ENCODE measurements at regions not wholly inside any gene's neighbourhood (a gene's known extent, or its start where the extent isn't known, plus 50 kb on each side); places are given as distances from the start of the nearest gene placed in this dataset.

DNA sequence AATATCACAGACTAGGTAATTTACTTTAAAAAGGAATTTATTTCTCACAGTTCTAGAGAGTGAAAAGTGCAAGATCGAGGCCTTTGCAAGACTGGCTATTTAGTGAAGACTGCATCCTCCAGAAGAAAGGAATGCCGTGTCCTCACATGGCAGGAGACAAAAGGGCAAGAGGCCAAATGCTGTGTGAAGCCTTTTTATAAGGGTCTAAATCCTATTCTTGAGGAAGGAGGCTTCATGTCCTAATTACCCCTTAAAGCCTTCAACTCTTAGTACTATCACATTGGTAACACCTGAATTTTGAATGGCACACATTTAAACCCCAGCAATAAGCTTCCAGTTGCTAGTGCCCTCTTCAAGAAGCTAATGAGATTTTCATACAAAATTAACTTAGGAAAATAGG is 1882.3 kb upstream of the PIK3C3 start:
- DNase-seq (no peak), ATAC-seq (no peak)
- no peak overlapping the region for H3K27ac ChIP-seq (ENCODE audit: low read length)
- no peaks in the 10 kb centered on the region for H3K27me3 ChIP-seq (ENCODE audit: control insufficient read depth, insufficient read depth)
- WGBS, result 77% methylated on average over 2 of the region's 2 CpGs
- H3K9me3 ChIP-seq (ENCODE audit: control insufficient read depth, low read length), result no peaks in the 10 kb centered on the region
- H3K4me1 ChIP-seq (ENCODE audit: control insufficient read depth, insufficient read depth, low read length), result no peaks in the 10 kb centered on the region
- no peak overlapping the region for H3K4me3 ChIP-seq (ENCODE audit: low read length)
- intact Hi-C loops (cut with DNase I), result no loop called here

- no peak overlapping the region for H3K27ac ChIP-seq (ENCODE audit: low read length)
- H3K4me3 ChIP-seq (ENCODE audit: low read length), result no peak overlapping the region
- H3K4me1 ChIP-seq (ENCODE audit: control insufficient read depth, insufficient read depth, low read length), result no peaks in the 10 kb centered on the region
- ATAC-seq (no peak), DNase-seq (no peak)
- WGBS, result 69% methylated on average over 1 of the region's 1 CpG
- intact Hi-C loops (cut with DNase I), result no loop called here
- H3K9me3 ChIP-seq (ENCODE audit: control insufficient read depth, low read length), result no peaks in the 10 kb centered on the region
- no peaks in the 10 kb centered on the region for H3K27me3 ChIP-seq (ENCODE audit: control insufficient read depth, insufficient read depth)
Measured at GRCh38 chr18:40066368-40066767, 1888.7 kb upstream of the PIK3C3 start.

- intact Hi-C loops (cut with DNase I), result no loop called here
- no peak for DNase-seq
- Histone ChIP-seq H3K27ac (ENCODE audit: low read length) (no peak overlapping the region), H3K9me3 (ENCODE audit: control insufficient read depth, low read length) (no peaks in the 10 kb centered on the region), H3K4me1 (ENCODE audit: control insufficient read depth, insufficient read depth, low read length) (no peaks in the 10 kb centered on the region), H3K27me3 (ENCODE audit: control insufficient read depth, insufficient read depth) (no peaks in the 10 kb centered on the region), H3K4me3 (ENCODE audit: low read length) (no peak overlapping the region)
- ATAC-seq, result no peak
Measured at GRCh38 chr18:40063488-40063887, 1891.5 kb upstream of the PIK3C3 start.

- Histone ChIP-seq H3K4me1 (ENCODE audit: control insufficient read depth, insufficient read depth, low read length) (no peaks in the 10 kb centered on the region), H3K27ac (ENCODE audit: low read length) (no peak overlapping the region), H3K4me3 (ENCODE audit: low read length) (no peak overlapping the region), H3K9me3 (ENCODE audit: control insufficient read depth, low read length) (no peaks in the 10 kb centered on the region), H3K27me3 (ENCODE audit: control insufficient read depth, insufficient read depth) (no peaks in the 10 kb centered on the region)
- no peak for ATAC-seq
- intact Hi-C loops (cut with DNase I), result no loop called here
- no peak for DNase-seq
- WGBS, result 60% methylated on average over 2 of the region's 2 CpGs
Measured at GRCh38 chr18:40061086-40061485, 1893.9 kb upstream of the PIK3C3 start.

- H3K4me3 ChIP-seq (ENCODE audit: low read length), result no peak overlapping the region
- intact Hi-C loops (cut with DNase I), result no loop called here
- H3K27ac ChIP-seq (ENCODE audit: low read length), result no peak overlapping the region
- DNase-seq (no peak), ATAC-seq (no peak)
- H3K27me3 ChIP-seq (ENCODE audit: control insufficient read depth, insufficient read depth), result no peaks in the 10 kb centered on the region
- H3K4me1 ChIP-seq (ENCODE audit: control insufficient read depth, insufficient read depth, low read length), result no peaks in the 10 kb centered on the region
- 65% methylated on average over 1 of the region's 1 CpG for WGBS
- H3K9me3 ChIP-seq (ENCODE audit: control insufficient read depth, low read length), result no peaks in the 10 kb centered on the region
Measured at GRCh38 chr18:40060562-40060961, 1894.5 kb upstream of the PIK3C3 start.

- WGBS, result 84% methylated on average over 3 of the region's 3 CpGs
- Histone ChIP-seq H3K27ac (ENCODE audit: low read length) (no peak overlapping the region), H3K27me3 (ENCODE audit: control insufficient read depth, insufficient read depth) (no peaks in the 10 kb centered on the region), H3K4me1 (ENCODE audit: control insufficient read depth, insufficient read depth, low read length) (no peaks in the 10 kb centered on the region), H3K4me3 (ENCODE audit: low read length) (no peak overlapping the region), H3K9me3 (ENCODE audit: control insufficient read depth, low read length) (no peaks in the 10 kb centered on the region)
- no peak for ATAC-seq
- no peak for DNase-seq
- intact Hi-C loops (cut with DNase I), result no loop called here
Measured at GRCh38 chr18:40058811-40059570, 1896.0 kb upstream of the PIK3C3 start.

DNA sequence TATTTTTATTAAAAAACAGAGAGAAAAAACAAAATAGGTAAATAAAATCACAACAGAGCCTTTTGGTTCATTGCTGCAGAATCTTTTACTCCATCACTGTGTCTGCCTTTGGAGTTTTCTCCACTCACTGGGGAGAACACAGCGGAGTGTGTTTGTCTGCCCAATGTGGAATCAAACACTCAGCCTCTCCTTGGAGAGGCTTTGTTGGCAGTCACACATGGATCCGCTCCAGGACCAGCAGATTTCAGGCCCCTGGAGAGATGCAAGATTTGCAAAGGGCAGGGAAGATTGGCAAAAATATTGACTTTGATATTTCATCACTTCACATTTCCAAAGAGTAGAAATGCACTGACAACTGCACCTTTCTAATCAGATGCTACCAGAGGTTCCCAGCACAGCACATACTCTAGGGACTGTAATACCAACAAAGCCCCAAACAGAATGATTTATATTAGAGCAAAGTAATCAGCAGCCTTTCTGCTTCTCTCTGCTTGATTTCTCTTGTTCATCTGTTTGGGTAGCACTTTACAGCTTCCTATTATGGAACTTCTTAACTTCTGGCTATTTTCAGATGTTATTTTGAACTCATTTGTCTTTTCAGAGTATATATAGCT is 1898.8 kb upstream of the PIK3C3 start:
- WGBS, result 50% methylated on average over 2 of the region's 2 CpGs
- Histone ChIP-seq H3K4me3 (ENCODE audit: low read length) (no peak overlapping the region), H3K27me3 (ENCODE audit: control insufficient read depth, insufficient read depth) (no peaks in the 10 kb centered on the region), H3K27ac (ENCODE audit: low read length) (no peak overlapping the region), H3K9me3 (ENCODE audit: control insufficient read depth, low read length) (no peaks in the 10 kb centered on the region), H3K4me1 (ENCODE audit: control insufficient read depth, insufficient read depth, low read length) (no peaks in the 10 kb centered on the region)
- DNase-seq (peak; percentile 33 to 75 (median 72)), ATAC-seq (peak; percentile 67 to 91)
- intact Hi-C loops (cut with DNase I), result no loop called here

DNA sequence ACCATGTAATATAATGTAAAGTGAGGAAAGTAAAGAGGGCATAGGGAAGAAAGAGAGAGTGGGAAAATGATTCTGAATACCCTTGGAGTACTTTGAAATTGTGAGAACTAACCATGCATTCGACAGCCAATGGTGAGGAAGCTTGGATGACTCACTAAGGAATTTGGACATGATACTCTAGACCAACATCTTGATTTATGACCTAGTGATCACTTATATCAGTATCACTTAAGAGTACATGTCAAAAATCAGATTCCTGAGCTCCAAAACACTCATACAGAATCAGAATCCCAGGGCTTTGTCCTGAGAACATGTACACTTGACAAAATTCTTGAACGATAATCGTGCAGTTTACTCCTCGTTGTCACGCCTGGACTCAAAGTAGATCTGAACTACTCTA is 1899.8 kb upstream of the PIK3C3 start:
- 81% methylated on average over 5 of the region's 5 CpGs for WGBS
- ATAC-seq (no peak), DNase-seq (no peak)
- Histone ChIP-seq H3K4me1 (ENCODE audit: control insufficient read depth, insufficient read depth, low read length) (no peaks in the 10 kb centered on the region), H3K4me3 (ENCODE audit: low read length) (no peak overlapping the region), H3K9me3 (ENCODE audit: control insufficient read depth, low read length) (no peaks in the 10 kb centered on the region), H3K27ac (ENCODE audit: low read length) (no peak overlapping the region), H3K27me3 (ENCODE audit: control insufficient read depth, insufficient read depth) (no peaks in the 10 kb centered on the region)
- intact Hi-C loops (cut with DNase I), result no loop called here

DNA sequence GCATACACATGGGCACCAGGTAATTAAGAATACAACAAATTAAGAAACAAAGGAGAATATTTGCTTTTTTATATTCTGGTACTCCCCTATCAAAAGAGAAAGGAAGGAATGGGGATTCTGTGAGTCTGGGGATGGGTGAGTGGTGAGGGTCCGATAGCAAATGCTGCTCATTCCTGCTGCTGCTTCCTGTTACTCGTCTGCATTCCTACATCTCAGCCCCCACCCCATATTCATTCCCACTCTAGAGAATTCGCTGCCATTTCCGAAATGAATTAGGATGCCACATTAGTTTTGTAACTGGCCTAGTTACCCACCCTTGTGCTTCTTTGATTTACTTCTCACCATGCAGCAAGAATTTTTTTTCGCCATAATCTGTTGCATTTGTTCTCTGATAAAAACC is 1905.3 kb upstream of the PIK3C3 start:
- 65% methylated on average over 5 of the region's 5 CpGs for WGBS
- intact Hi-C loops (cut with DNase I), result no loop called here
- H3K4me3 ChIP-seq (ENCODE audit: low read length), result no peak overlapping the region
- no peaks in the 10 kb centered on the region for H3K9me3 ChIP-seq (ENCODE audit: control insufficient read depth, low read length)
- ATAC-seq (no peak), DNase-seq (no peak)
- no peak overlapping the region for H3K27ac ChIP-seq (ENCODE audit: low read length)
- no peaks in the 10 kb centered on the region for H3K4me1 ChIP-seq (ENCODE audit: control insufficient read depth, insufficient read depth, low read length)
- no peaks in the 10 kb centered on the region for H3K27me3 ChIP-seq (ENCODE audit: control insufficient read depth, insufficient read depth)

- intact Hi-C loops (cut with DNase I), result no loop called here
- 83% methylated on average over 17 of the region's 17 CpGs for whole genome bisulfite sequencing
Measured at GRCh38 chr18:40048886-40049650, 1906.0 kb upstream of the PIK3C3 start.

GRCh38 chr18:40048253-40048652 is 1906.8 kb upstream of the PIK3C3 start:
- intact Hi-C loops (cut with DNase I), result no loop called here
- no peak for DNase-seq
- Histone ChIP-seq H3K27me3 (ENCODE audit: control insufficient read depth, insufficient read depth) (no peaks in the 10 kb centered on the region), H3K27ac (ENCODE audit: low read length) (no peak overlapping the region), H3K4me3 (ENCODE audit: low read length) (no peak overlapping the region), H3K9me3 (ENCODE audit: control insufficient read depth, low read length) (no peaks in the 10 kb centered on the region), H3K4me1 (ENCODE audit: control insufficient read depth, insufficient read depth, low read length) (no peaks in the 10 kb centered on the region)
- ATAC-seq, result no peak
- WGBS, result 84% methylated on average over 2 of the region's 2 CpGs

More at GRCh38 chr18:40048886-40049650, 1906.0 kb upstream of the PIK3C3 start:
- Histone ChIP-seq H3K27ac (ENCODE audit: low read length) (no peak overlapping the region), H3K4me1 (ENCODE audit: control insufficient read depth, insufficient read depth, low read length) (no peaks in the 10 kb centered on the region), H3K27me3 (ENCODE audit: control insufficient read depth, insufficient read depth) (no peaks in the 10 kb centered on the region), H3K9me3 (ENCODE audit: control insufficient read depth, low read length) (no peaks in the 10 kb centered on the region), H3K4me3 (ENCODE audit: low read length) (no peak overlapping the region)
- ATAC-seq (no peak), DNase-seq (no peak)
